ENCODE measurements at regions not wholly inside any gene's neighbourhood (a gene's known extent, or its start where the extent isn't known, plus 50 kb on each side); places are given as distances from the start of the nearest gene placed in this dataset.

DNA sequence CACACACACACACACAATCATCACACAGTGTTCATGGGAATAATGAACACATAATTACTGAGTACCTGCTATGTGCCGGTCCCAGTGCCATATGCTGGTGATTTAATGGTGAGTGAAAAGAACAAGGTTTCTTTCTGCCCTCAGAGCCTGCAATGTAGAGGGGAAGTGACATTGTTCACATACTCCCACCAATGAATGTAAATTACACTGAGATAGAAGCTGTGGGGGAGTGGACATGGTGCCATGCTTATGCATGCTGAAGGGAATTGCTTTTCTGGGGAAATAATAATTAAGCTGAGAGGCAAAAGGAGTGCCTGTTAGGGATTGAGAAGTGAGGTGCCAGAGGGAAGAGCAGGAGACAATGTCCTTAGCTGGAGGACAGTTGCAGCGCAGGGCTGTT is 175.1 kb downstream of the MFSD1 start:
- TF ChIP-seq POLR2A (IDR thresholded peaks at IDR 0.05; ENCODE audit: low read depth, low read length) (no peak), TAF1 (IDR thresholded peaks at IDR 0.05; ENCODE audit: borderline replicate concordance, low read depth, low read length) (no peak), POLR2AphosphoS5 (IDR thresholded peaks at IDR 0.05; ENCODE audit: low read depth, low read length) (no peak)
- FAIRE-seq: no peak

DNA sequence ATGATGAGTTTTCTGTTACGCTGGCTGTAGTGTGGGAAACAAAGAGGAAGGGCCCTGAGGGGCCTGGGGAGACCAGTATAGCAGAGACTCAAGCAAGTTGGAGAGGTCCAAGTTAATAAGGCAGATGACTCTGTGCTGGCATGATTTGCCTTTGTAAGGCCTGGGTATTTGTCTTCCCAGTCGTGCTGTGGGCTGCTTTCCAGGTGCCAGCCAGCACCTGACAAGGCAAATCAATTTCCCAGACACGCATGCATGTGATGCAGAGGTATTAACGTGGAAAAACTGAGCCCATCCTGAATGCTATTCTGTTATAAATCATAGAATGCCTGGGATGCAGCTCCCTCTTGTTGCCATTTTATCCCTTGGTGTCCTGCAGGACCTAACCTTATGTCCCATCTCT is 175.6 kb downstream of the MFSD1 start:
- no peak for FAIRE-seq
- no peak for DNase-seq (ENCODE audit: insufficient read length)
- TF ChIP-seq TAF1 (IDR thresholded peaks at IDR 0.05; ENCODE audit: borderline replicate concordance, low read depth, low read length): no peak
- no peak for TF ChIP-seq POLR2A (IDR thresholded peaks at IDR 0.05; ENCODE audit: low read depth, low read length)
- TF ChIP-seq POLR2AphosphoS5 (IDR thresholded peaks at IDR 0.05; ENCODE audit: low read depth, low read length): no peak

More for the DNA sequence above, 175.1 kb downstream of the MFSD1 start:
- DNase-seq (ENCODE audit: insufficient read length): no peak

DNA sequence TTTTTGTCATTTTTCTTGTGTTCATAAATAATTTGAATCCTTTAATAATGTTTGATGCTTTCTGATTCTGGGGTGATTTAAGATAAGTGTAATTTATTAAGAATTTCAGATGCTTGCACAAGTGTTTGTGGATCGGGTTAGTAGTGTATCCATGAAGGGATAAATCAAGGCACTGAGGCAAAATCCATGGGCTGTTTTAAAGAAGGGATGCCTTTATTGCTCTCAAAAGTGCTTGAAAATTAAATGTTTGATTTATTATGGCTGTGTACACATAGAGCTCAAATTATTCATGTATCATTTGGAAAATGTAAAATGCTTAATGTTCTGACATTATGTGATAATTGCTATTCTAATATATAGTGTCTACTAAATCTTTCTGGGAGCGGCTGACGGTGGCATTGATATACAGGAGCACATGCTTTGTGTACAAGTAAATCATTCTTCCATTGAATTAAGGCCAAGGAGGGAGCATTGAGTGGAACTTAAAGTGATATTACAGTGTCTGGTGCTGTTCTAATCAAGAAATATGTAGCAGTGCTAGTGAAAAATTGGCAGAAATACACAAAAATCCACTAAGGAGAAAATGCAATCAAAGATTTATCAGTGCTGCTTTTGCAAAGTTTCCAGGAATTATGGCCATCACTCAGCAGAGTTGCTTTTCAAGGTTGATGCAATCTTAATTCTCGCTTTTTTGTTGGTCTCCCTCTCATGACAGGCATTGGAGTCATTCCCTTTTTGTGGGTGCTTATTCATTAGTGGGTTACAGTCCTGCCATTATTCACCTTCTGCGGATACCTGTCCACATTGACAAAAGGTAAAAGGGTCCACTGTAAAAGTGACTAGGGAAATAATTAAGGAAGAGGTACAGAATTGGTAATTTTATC is 181.6 kb downstream of the MFSD1 start:
- DNase-seq (ENCODE audit: insufficient read length): no peak
- no peak for TF ChIP-seq POLR2AphosphoS5 (IDR thresholded peaks at IDR 0.05; ENCODE audit: low read depth, low read length)
- FAIRE-seq: no peak

DNA sequence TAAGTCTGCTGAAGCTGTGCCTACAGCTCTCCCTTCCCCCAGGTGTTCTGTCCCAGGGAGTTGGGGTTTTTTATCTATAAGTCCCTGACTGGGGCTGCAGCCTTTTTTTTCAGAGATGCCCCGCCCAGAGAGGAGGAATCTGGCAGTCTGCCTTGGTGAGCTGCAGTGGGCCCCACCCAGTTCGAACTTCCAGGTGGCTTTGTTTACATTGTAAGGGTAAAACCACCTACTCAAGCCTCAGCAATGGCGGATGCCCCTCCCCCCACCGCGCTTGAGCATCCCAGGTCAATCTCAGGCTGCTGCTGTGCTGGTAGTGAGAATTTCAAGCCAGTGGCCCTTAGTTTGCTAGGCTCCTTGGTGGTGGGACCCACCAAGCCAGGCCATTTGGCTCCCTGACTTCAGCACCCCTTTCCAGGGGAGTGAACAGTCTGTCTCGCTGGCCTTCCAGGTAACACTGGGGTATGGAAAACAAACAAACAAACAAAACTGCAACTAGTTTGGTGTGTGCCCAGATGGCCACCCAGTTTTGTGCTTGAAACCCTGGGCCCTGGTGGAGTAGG is 189.4 kb downstream of the MFSD1 start:
- TF ChIP-seq TAF1 (IDR thresholded peaks at IDR 0.05; ENCODE audit: borderline replicate concordance, low read depth, low read length): no peak
- DNase-seq (ENCODE audit: insufficient read length) (no peak), FAIRE-seq (no peak)

DNA sequence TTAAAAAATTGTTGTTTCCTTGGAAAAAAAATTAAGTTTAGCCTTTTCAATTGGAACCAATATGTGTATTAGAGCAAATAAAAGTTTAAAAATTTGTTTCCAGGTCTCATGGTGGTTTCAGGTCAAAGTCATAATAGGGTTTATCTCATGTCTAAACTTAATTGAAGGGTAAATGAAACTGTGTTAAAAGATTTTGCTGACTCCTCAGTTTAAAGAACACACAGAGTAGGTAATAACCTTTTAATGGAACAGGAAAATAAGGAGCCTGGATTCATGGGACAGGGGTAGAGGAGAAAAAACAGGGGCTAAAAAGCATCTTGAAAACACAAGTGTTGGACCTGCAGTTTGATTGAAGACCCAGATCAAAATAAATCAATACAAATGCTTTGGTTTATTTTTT is 190.6 kb downstream of the MFSD1 start:
- TF ChIP-seq POLR2AphosphoS5 (IDR thresholded peaks at IDR 0.05; ENCODE audit: low read depth, low read length): no peak
- TF ChIP-seq POLR2A (IDR thresholded peaks at IDR 0.05; ENCODE audit: low read depth, low read length): no peak
- TF ChIP-seq TAF1 (IDR thresholded peaks at IDR 0.05; ENCODE audit: borderline replicate concordance, low read depth, low read length): no peak
- FAIRE-seq (no peak), DNase-seq (ENCODE audit: insufficient read length) (no peak)

DNA sequence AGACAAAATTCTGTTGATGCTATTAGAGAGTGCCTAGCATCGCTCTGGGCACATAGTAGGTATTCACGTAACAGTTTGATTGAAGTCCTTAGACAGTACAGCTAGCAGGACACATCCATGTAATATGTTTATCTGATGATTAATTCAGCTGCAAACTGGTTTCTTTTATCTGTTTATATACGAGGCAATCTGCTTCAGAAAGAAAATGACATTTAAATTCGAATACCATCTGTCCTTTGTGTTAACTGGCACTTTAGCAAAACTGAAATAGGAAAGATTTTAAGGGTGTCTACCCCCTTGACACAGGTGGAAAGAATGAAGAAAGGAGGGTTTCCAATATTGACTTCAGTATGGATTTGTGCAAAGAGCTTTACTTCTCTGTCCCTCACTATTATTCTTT is 192.5 kb downstream of the MFSD1 start:
- DNase-seq (ENCODE audit: insufficient read length) (no peak), FAIRE-seq (no peak)
- no peak for TF ChIP-seq TAF1 (IDR thresholded peaks at IDR 0.05; ENCODE audit: borderline replicate concordance, low read depth, low read length)
- no peak for TF ChIP-seq POLR2A (IDR thresholded peaks at IDR 0.05; ENCODE audit: low read depth, low read length)

DNA sequence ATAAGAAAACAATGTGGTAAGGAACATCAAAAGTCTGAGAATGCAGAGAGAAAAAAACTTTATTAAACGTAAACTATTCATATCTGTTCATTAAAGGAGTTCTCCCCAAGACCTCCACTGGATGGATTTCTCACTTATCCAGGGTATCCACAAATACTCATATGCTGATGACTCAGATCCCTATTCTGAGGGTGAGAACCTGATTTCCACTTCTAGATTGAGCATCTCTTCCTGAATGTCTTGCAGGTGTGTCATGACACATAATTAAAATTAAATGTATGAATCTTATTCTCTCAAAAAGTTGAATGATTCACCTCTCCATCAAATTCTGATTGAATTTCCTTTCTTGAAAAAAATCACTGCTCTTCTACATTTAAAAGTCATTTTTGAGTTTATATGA is 199.9 kb downstream of the MFSD1 start:
- DNase-seq (ENCODE audit: insufficient read length) (no peak), FAIRE-seq (no peak)
- no peak for TF ChIP-seq POLR2A (IDR thresholded peaks at IDR 0.05; ENCODE audit: low read depth, low read length)
- TF ChIP-seq TAF1 (IDR thresholded peaks at IDR 0.05; ENCODE audit: borderline replicate concordance, low read depth, low read length): no peak
- no peak for TF ChIP-seq POLR2AphosphoS5 (IDR thresholded peaks at IDR 0.05; ENCODE audit: low read depth, low read length)

DNA sequence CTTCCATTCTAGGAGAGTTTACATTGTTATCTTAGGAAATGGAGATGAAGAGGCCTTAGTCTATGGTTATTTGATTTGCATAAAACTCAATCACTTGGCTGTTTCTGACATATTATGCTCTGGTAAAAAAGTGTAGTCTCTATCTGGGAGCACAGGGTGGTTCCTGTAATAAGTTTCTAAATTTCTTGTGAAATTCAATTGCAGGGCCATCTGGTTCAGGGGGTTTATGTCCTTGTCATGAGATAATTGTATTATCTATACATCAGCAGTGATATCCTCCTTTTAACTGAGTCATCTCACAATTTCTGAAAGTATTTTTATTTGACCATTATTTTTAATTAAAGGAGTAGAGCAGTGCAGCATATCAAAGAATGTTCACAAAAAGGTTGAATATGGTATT is 203.3 kb downstream of the MFSD1 start:
- TF ChIP-seq POLR2AphosphoS5 (IDR thresholded peaks at IDR 0.05; ENCODE audit: low read depth, low read length) (no peak), POLR2A (IDR thresholded peaks at IDR 0.05; ENCODE audit: low read depth, low read length) (no peak), TAF1 (IDR thresholded peaks at IDR 0.05; ENCODE audit: borderline replicate concordance, low read depth, low read length) (no peak)
- FAIRE-seq: no peak
- DNase-seq (ENCODE audit: insufficient read length): no peak

DNA sequence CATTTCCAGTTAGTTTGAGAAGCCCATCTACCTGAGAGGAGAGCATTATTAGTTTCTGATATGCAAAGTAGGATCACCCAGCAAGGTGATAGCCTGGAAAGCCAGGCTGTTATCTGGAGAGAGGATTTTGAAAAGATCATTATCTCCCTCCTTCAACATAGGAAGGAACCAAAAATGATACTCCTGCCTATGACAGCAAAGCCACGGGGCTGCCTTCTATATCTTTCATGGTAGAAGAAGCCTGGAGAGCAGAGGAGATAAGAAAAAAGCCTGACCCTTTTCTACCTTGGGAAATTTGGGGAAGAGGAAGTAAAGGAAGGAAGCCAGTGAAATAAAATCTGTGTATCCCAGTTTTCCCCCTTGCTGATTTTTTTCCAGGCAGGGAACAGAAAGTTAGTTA is 205.5 kb downstream of the MFSD1 start:
- FAIRE-seq: no peak
- DNase-seq (ENCODE audit: insufficient read length): no peak

DNA sequence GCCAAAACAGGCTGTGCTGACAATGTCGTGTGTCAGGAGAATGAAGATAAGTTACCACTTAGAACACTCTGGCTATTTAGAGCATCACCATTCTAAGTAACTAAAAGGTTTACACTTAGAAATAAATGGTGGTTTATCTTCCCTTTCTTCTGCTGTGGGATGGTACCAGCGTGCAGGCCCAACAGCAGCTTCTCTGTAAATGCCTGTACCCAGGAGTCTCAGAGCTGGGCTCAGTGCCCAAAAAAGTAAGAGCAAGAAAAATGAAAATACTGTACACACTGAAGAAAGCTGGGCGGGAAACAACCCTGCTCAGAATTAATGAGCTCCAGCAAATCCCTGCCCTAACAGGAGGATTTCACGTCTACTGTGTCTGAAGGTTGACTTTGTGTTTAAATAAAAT is 206.5 kb downstream of the MFSD1 start:
- DNase-seq (ENCODE audit: insufficient read length) (no peak), FAIRE-seq (no peak)
- TF ChIP-seq POLR2A (IDR thresholded peaks at IDR 0.05; ENCODE audit: low read depth, low read length): no peak
- TF ChIP-seq TAF1 (IDR thresholded peaks at IDR 0.05; ENCODE audit: borderline replicate concordance, low read depth, low read length): no peak
- TF ChIP-seq POLR2AphosphoS5 (IDR thresholded peaks at IDR 0.05; ENCODE audit: low read depth, low read length): no peak

More for the DNA sequence above, 205.5 kb downstream of the MFSD1 start:
- no peak for TF ChIP-seq POLR2A (IDR thresholded peaks at IDR 0.05; ENCODE audit: low read depth, low read length)
- no peak for TF ChIP-seq POLR2AphosphoS5 (IDR thresholded peaks at IDR 0.05; ENCODE audit: low read depth, low read length)
- no peak for TF ChIP-seq TAF1 (IDR thresholded peaks at IDR 0.05; ENCODE audit: borderline replicate concordance, low read depth, low read length)

DNA sequence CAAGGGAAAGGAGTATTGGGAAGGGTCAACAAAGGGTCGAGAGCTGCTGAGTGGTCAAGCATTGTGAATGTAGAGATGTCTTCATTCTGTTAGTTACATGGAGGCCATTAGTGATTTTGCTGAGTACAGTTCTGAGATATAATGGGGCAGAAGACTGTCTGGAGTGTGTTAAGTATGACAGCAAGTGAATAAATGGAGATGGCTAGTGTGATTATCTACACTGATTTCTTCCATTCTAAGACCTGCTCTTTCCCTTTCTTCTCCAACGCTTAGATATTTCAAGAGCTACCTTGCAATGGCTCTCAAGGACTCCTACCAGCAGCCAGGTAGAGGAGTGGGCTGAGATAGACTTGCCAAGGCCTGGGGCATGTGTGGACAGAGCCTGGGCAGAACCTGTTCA is 216.5 kb downstream of the MFSD1 start:
- no peak for FAIRE-seq
- no peak for DNase-seq (ENCODE audit: insufficient read length)
- no peak for TF ChIP-seq TAF1 (IDR thresholded peaks at IDR 0.05; ENCODE audit: borderline replicate concordance, low read depth, low read length)
- no peak for TF ChIP-seq POLR2AphosphoS5 (IDR thresholded peaks at IDR 0.05; ENCODE audit: low read depth, low read length)
- TF ChIP-seq POLR2A (IDR thresholded peaks at IDR 0.05; ENCODE audit: low read depth, low read length): no peak

DNA sequence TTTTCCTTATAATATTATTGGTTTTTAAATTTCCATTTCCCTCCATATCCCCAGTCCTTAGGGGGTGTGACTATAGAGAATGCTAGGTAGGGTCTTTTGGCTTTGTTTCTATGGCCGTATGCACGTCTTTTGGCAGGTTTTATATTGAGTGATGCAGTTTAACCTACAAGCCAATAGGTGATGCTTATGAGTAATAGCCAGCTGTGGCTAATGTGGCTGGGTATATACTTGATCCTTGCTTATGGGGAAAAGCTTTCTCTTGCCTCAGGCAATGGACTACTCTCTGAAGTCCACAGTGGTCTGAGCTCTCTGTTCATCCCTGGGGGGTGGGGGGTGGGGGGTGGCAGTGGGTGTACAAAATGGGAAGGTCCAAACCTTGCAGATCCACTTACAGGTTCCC is 223.9 kb downstream of the MFSD1 start:
- TF ChIP-seq TAF1 (IDR thresholded peaks at IDR 0.05; ENCODE audit: borderline replicate concordance, low read depth, low read length): no peak
- no peak for TF ChIP-seq POLR2A (IDR thresholded peaks at IDR 0.05; ENCODE audit: low read depth, low read length)
- TF ChIP-seq POLR2AphosphoS5 (IDR thresholded peaks at IDR 0.05; ENCODE audit: low read depth, low read length): no peak
- FAIRE-seq: no peak
- no peak for DNase-seq (ENCODE audit: insufficient read length)

Measured in GM12892 (cell line).